Muscle of leg (tissue), 3 donors: ENCODE measurements at regions not wholly inside any gene's neighbourhood (a gene's known extent, or its start where the extent isn't known, plus 50 kb on each side); places are given as distances from the start of the nearest gene placed in this dataset.

ENCODE experiments used
- DNase-seq: peaks from one replicate; pipeline ENCODE4 v3.0.0; 2013
- H3K27ac ChIP-seq: one replicate; pipeline ENCODE4 v1.5.1; 2013; ENCODE audit warnings: mild to moderate bottlenecking, low read length, control low read depth
- H3K27me3 ChIP-seq: one replicate; pipeline ENCODE4 v1.6.1; 2013; ENCODE audit warnings: low read length; ENCODE audit not compliant: control insufficient read depth, insufficient read depth
- H3K36me3 ChIP-seq: one replicate; pipeline ENCODE4 v1.6.1; 2013; ENCODE audit warnings: low read length; ENCODE audit not compliant: control insufficient read depth, insufficient read depth
- H3K4me1 ChIP-seq: one replicate; pipeline ENCODE4 v1.6.1; 2013; ENCODE audit warnings: low read length; ENCODE audit not compliant: control insufficient read depth, insufficient read depth
- H3K4me3 ChIP-seq: one replicate; pipeline ENCODE4 v1.5.1; 2013; ENCODE audit warnings: low read length, control low read depth
- H3K9me3 ChIP-seq: replicated peaks from 2 replicates; pipeline ENCODE4 v1.6.1; 2013; ENCODE audit warnings: low read depth, low read length; ENCODE audit not compliant: control insufficient read depth
- WGBS: methylation state at CpG from one replicate; pipeline ENCODE4 v1.1.5; 2013; ENCODE audit warnings: missing lambda C conversion rate; ENCODE audit not compliant: insufficient coverage; 5-methylcytosine and 5-hydroxymethylcytosine counted together

- 58% methylated on average over 3 of the region's 3 CpGs for WGBS
Observed at GRCh38 chr6:159099961-159100360, 55.2 kb upstream of the TAGAP start.

GRCh38 chr6:159099276-159099675, 54.5 kb upstream of the TAGAP start:
- no peaks in the 10 kb centered on the region for H3K27me3 ChIP-seq
- H3K27ac ChIP-seq = no peak overlapping the region
- H3K4me3 ChIP-seq = no peak overlapping the region
- H3K4me1 ChIP-seq = peaks cover 54% of the 10 kb centered on the region
- WGBS = 82% methylated on average over 1 of the region's 3 CpGs
- no peaks in the 10 kb centered on the region for H3K9me3 ChIP-seq
- DNase-seq = no peak
- no peaks in the 10 kb centered on the region for H3K36me3 ChIP-seq

More at GRCh38 chr6:159099961-159100360, 55.2 kb upstream of the TAGAP start:
- Histone ChIP-seq H3K4me1 (peaks cover 51% of the 10 kb centered on the region), H3K36me3 (no peaks in the 10 kb centered on the region), H3K27ac (no peak overlapping the region), H3K9me3 (no peaks in the 10 kb centered on the region), H3K4me3 (no peak overlapping the region), H3K27me3 (peaks cover 2% of the 10 kb centered on the region)
- no peak for DNase-seq

GRCh38 chr6:159098636-159099106, 53.9 kb upstream of the TAGAP start:
- 69% methylated on average over 7 of the region's 14 CpGs for WGBS
- H3K27ac ChIP-seq = peak overlapping the region; percentile 48

GRCh38 chr6:159097256-159097655, 52.5 kb upstream of the TAGAP start:
- DNase-seq = no peak
- peaks cover 52% of the 10 kb centered on the region for H3K4me1 ChIP-seq
- WGBS = 90% methylated on average over 2 of the region's 8 CpGs
- no peaks in the 10 kb centered on the region for H3K9me3 ChIP-seq
- H3K27me3 ChIP-seq = no peaks in the 10 kb centered on the region
- no peaks in the 10 kb centered on the region for H3K36me3 ChIP-seq
- no peak overlapping the region for H3K4me3 ChIP-seq
- no peak overlapping the region for H3K27ac ChIP-seq

More at GRCh38 chr6:159098636-159099106, 53.9 kb upstream of the TAGAP start:
- Histone ChIP-seq H3K4me1 (peaks cover 54% of the 10 kb centered on the region), H3K27me3 (no peaks in the 10 kb centered on the region), H3K4me3 (no peak overlapping the region), H3K36me3 (no peaks in the 10 kb centered on the region), H3K9me3 (no peaks in the 10 kb centered on the region)
- no peak for DNase-seq

GRCh38 chr6:159095616-159096015, 50.8 kb upstream of the TAGAP start:
- WGBS = 80% methylated on average over 1 of the region's 6 CpGs
- no peaks in the 10 kb centered on the region for H3K36me3 ChIP-seq
- H3K27me3 ChIP-seq = no peaks in the 10 kb centered on the region
- peaks cover 57% of the 10 kb centered on the region for H3K4me1 ChIP-seq
- peak; percentile 76 for DNase-seq
- H3K4me3 ChIP-seq = no peak overlapping the region
- peak overlapping the region; percentile 76 for H3K27ac ChIP-seq
- H3K9me3 ChIP-seq = no peaks in the 10 kb centered on the region

GRCh38 chr6:159094444-159095252, 49.9 kb upstream of the TAGAP start:
- Histone ChIP-seq H3K4me3 (no peak overlapping the region), H3K36me3 (no peaks in the 10 kb centered on the region), H3K9me3 (no peaks in the 10 kb centered on the region), H3K27ac (peak overlapping the region; percentile 76), H3K4me1 (peaks cover 55% of the 10 kb centered on the region), H3K27me3 (no peaks in the 10 kb centered on the region)
- 40% methylated on average over 11 of the region's 18 CpGs for WGBS
- DNase-seq = peak; percentile 54
